Peyer's patch (tissue), 4 donors: ENCODE measurements at regions not wholly inside any gene's neighbourhood (a gene's known extent, or its start where the extent isn't known, plus 50 kb on each side); places are given as distances from the start of the nearest gene placed in this dataset.

Source experiments
- DNase-seq, 3 donors: peaks; one replicate each; pipeline ENCODE4 v3.0.0-alpha.2; 2017 to 2019
- H3K27ac ChIP-seq, 4 donors: fragments of 200-600 bp; sonication (generic); one replicate each; pipeline ENCODE4 v1.5.1; 2016 to 2019
- H3K27me3 ChIP-seq, 2 donors: fragments of 200-600 bp; sonication (generic); one replicate each; pipeline ENCODE4 v1.5.1; 2019
- H3K36me3 ChIP-seq, 3 donors: fragments of 200-600 bp; sonication (generic); one replicate each; pipeline ENCODE4 v1.5.1; 2016 to 2019
- H3K4me1 ChIP-seq, 4 donors: fragments of 200-600 bp; sonication (generic); one replicate each; pipeline ENCODE4 v1.5.1; 2016 to 2019
- H3K4me3 ChIP-seq, 4 donors: fragments of 200-600 bp; sonication (generic); 1 replicate in 3 of 4; 2 replicates in 1 of 4; pipeline ENCODE4 v1.5.1; 2016 to 2019; ENCODE audit warnings: mild to moderate bottlenecking in 1 of 4
- H3K9me3 ChIP-seq, 4 donors: fragments of 200-600 bp; sonication (generic); one replicate each; pipeline ENCODE4 v1.5.1; 2016 to 2019; ENCODE audit warnings: mild to moderate bottlenecking in 1 of 4
- POLR2A ChIP-seq, 2 donors: fragments of 450-650 bp; IDR thresholded peaks; one replicate each; pipeline ENCODE4 v1.5.1; 2017; ENCODE audit warnings: antibody characterized with exemption in 2 of 2, mild to moderate bottlenecking in 2 of 2, moderate library complexity in 2 of 2
- TF ChIP-seq, protein P1 (sequence below), 6 experiments: fragments of 450-650 bp in 4 of 6; fragments of 200-600 bp in 2 of 6; sonication (generic) in 1 of 6; IDR thresholded peaks; one replicate each; pipeline ENCODE4 v1.5.1; 2017 to 2019; ENCODE audit warnings: antibody characterized with exemption in 6 of 6, mild to moderate bottlenecking in 3 of 6, moderate library complexity in 1 of 6

DNA sequence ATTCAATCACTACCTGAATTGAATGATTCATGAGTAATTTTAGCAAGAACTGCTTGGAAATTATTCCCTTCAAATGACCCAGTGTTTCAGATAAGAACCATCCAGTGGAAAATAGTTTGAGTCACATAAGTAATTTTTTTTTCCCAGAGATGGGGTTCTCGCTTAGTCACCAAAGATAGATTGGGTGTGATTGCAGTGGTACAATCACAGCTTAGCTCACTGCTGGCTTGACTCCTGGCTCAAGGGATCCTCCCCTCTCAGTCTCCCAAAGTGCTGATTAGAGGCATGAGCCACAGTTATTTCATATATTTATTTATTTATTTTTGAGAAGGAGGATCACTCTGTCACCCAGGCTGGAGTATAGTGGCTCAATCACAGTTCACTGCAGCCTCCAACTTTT lies 574.5 kb upstream of the ARRDC3 start:
- no peak for TF ChIP-seq POLR2A (IDR thresholded peaks at IDR 0.05)
- TF ChIP-seq, protein P1, sequence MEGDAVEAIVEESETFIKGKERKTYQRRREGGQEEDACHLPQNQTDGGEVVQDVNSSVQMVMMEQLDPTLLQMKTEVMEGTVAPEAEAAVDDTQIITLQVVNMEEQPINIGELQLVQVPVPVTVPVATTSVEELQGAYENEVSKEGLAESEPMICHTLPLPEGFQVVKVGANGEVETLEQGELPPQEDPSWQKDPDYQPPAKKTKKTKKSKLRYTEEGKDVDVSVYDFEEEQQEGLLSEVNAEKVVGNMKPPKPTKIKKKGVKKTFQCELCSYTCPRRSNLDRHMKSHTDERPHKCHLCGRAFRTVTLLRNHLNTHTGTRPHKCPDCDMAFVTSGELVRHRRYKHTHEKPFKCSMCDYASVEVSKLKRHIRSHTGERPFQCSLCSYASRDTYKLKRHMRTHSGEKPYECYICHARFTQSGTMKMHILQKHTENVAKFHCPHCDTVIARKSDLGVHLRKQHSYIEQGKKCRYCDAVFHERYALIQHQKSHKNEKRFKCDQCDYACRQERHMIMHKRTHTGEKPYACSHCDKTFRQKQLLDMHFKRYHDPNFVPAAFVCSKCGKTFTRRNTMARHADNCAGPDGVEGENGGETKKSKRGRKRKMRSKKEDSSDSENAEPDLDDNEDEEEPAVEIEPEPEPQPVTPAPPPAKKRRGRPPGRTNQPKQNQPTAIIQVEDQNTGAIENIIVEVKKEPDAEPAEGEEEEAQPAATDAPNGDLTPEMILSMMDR (IDR thresholded peaks at IDR 0.05), result no peak
- H3K27me3 ChIP-seq, result no peaks in the 10 kb centered on the region
- DNase-seq, result no peak

DNA sequence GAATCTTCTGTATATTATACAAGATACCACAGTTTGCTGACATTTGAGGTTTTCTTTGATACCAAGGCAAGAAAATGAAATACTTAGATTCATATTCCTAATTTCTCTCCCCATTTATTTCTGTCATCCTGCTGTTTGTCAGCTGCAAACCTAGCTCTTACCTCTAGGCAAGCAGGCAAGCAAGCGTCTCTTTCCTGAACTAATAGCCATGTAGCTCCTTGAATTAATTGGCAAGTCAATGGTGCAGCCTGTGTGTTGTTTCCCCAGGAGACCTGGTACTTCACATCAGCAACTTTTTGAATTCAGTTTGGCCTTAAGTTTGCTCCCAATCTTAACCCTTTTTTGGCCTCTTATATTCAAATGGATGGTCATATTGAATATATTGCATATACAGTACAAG lies 573.6 kb upstream of the ARRDC3 start:
- Histone ChIP-seq H3K27me3 (no peaks in the 10 kb centered on the region), H3K4me1 (no peaks in the 10 kb centered on the region), H3K4me3 (no peak overlapping the region), H3K36me3 (no peaks in the 10 kb centered on the region), H3K9me3 (no peaks in the 10 kb centered on the region), H3K27ac (no peak overlapping the region)
- no peak for DNase-seq
- TF ChIP-seq POLR2A (IDR thresholded peaks at IDR 0.05), result no peak
- TF ChIP-seq, protein P1 (IDR thresholded peaks at IDR 0.05), result no peak

More for the DNA sequence above, 574.5 kb upstream of the ARRDC3 start:
- Histone ChIP-seq H3K36me3 (no peaks in the 10 kb centered on the region), H3K9me3 (no peaks in the 10 kb centered on the region), H3K27ac (no peak overlapping the region), H3K4me1 (no peaks in the 10 kb centered on the region), H3K4me3 (no peak overlapping the region)

DNA sequence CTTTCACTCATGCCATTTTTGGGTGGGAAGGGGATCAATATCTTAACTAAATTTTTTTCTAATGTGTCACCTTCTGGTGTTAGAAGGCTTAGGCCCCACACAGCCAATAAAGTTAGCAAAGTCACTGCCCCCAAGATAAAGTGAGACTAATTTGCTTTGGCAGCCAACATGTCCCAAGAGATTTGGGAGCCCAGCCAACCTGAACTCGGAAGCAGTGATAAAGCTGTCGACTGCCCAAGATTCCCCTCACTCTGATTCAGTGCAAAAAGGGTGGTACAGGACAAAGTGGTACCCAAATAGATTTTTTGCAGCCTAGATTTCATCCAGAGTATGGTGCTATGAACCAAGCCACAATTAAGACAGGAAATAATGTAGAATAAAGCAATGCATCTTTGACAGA lies 572.5 kb upstream of the ARRDC3 start:
- Histone ChIP-seq H3K36me3 (no peaks in the 10 kb centered on the region), H3K27me3 (no peaks in the 10 kb centered on the region), H3K4me3 (no peak overlapping the region), H3K27ac (no peak overlapping the region), H3K9me3 (no peaks in the 10 kb centered on the region), H3K4me1 (no peaks in the 10 kb centered on the region)
- TF ChIP-seq, protein P1 (IDR thresholded peaks at IDR 0.05), result no peak
- TF ChIP-seq POLR2A (IDR thresholded peaks at IDR 0.05), result no peak
- no peak for DNase-seq

DNA sequence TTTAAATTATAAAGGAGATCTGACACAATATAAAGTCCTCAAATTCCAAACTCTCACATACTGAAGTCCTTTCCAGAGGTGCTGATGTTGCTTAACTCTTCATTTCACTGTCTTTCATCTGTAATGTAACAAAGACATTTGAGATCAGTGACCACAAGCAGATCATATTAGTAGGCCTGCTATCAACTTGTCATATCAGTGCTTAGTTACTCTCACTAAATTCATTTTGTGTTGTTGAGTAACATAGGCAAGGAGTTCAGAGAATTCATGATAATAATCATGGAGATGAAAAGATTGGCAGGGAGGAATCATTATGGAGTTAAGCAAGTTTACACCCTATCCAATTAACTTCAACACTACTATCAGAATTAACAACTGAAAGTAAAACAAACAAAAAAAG lies 571.0 kb upstream of the ARRDC3 start:
- H3K36me3 ChIP-seq, result no peaks in the 10 kb centered on the region
- DNase-seq, result no peak
- no peak overlapping the region for H3K4me3 ChIP-seq
- TF ChIP-seq, protein P1 (IDR thresholded peaks at IDR 0.05), result no peak
- TF ChIP-seq POLR2A (IDR thresholded peaks at IDR 0.05), result no peak
- no peaks in the 10 kb centered on the region for H3K9me3 ChIP-seq
- H3K27ac ChIP-seq, result no peak overlapping the region
- no peaks in the 10 kb centered on the region for H3K4me1 ChIP-seq
- no peaks in the 10 kb centered on the region for H3K27me3 ChIP-seq

DNA sequence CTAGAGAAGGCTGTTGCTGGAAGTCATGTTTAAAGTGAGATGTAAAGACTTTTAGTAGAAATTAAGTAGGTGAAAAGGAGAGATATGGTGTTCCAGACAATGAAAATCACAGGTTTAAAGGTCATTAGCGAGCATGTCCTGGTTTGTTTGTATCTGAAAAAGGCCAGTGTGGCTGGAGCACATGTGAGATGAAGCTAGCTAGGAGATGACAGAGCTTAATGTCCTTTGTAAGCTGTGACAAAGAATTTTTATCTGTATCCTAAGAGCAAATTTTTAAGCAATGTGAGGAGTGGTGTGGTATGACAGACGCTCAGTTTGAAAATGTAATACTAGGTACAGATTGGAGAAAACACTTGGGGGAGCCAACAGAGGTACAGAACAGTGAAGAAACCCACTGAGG lies 567.2 kb upstream of the ARRDC3 start:
- TF ChIP-seq, protein P1 (IDR thresholded peaks at IDR 0.05), result no peak
- TF ChIP-seq POLR2A (IDR thresholded peaks at IDR 0.05), result no peak
- DNase-seq, result no peak
- H3K27ac ChIP-seq, result no peak overlapping the region

DNA sequence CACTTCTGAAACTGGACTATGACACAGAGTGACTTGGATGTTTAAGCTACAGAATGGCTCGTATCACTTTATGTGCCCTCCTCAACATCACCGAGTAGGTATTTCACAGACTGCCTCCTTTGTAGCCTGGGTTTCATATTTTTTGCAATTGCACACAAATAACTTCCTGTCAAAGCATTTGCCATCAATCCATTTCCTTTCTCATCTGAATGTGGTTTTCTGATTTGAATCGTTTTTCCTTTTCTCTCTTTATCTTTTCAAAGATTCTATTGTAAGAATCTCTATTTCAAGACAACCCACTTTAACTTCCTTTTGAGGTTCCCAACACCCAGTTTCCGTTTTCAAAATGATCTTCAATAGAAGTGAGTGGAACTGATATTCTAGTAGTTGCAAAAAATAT lies 563.8 kb upstream of the ARRDC3 start:
- no peaks in the 10 kb centered on the region for H3K9me3 ChIP-seq
- H3K36me3 ChIP-seq, result no peaks in the 10 kb centered on the region
- no peak for TF ChIP-seq POLR2A (IDR thresholded peaks at IDR 0.05)
- TF ChIP-seq, protein P1 (IDR thresholded peaks at IDR 0.05), result no peak
- H3K4me1 ChIP-seq, result no peaks in the 10 kb centered on the region
- DNase-seq, result no peak
- no peaks in the 10 kb centered on the region for H3K27me3 ChIP-seq
- H3K4me3 ChIP-seq, result no peak overlapping the region
- no peak overlapping the region for H3K27ac ChIP-seq

More for the DNA sequence above, 567.2 kb upstream of the ARRDC3 start:
- Histone ChIP-seq H3K36me3 (no peaks in the 10 kb centered on the region), H3K4me3 (no peak overlapping the region), H3K4me1 (no peaks in the 10 kb centered on the region), H3K9me3 (no peaks in the 10 kb centered on the region), H3K27me3 (no peaks in the 10 kb centered on the region)
